HepG2 (cell line): ENCODE measurements at regions not wholly inside any gene's neighbourhood (a gene's known extent, or its start where the extent isn't known, plus 50 kb on each side); places are given as distances from the start of the nearest gene placed in this dataset.

ENCODE experiments used
- IKZF1 ChIP-seq: fragments of 450-650 bp; IDR thresholded peaks from 2 replicates; pipeline ENCODE4 v1.7.1; 2016
- KLF9 ChIP-seq: IDR thresholded peaks from 2 replicates; pipeline ENCODE4 v1.6.1; 2016; ENCODE audit warnings: low read depth
- MZF1 ChIP-seq: sonication (generic); formaldehyde crosslinking; IDR thresholded peaks from 2 replicates; pipeline ENCODE4 v1.8.1; 2023; ENCODE audit warnings: mild to moderate bottlenecking, missing genetic modification reagents, borderline replicate concordance
- TFAP4 ChIP-seq: sonication (generic); IDR thresholded peaks from 2 replicates; pipeline ENCODE4 v1.6.1; 2016; ENCODE audit warnings: low read depth, borderline replicate concordance
- ZBTB33 ChIP-seq: sonication (generic); formaldehyde crosslinking; IDR thresholded peaks from 2 replicates; pipeline ENCODE4 v1.4.0; 2020; ENCODE audit warnings: missing genetic modification reagents
- ZKSCAN8 ChIP-seq: IDR thresholded peaks from 2 replicates; pipeline ENCODE4 v1.6.1; 2016; ENCODE audit warnings: borderline replicate concordance, missing genetic modification reagents, missing compliant biosample characterization
- ZNF24 ChIP-seq: fragments of 450-650 bp; IDR thresholded peaks from 2 replicates; pipeline ENCODE4 v1.6.1; 2017; ENCODE audit warnings: antibody characterized with exemption, mild to moderate bottlenecking
- ZNF318 ChIP-seq: sonication (generic); formaldehyde crosslinking; IDR thresholded peaks from 2 replicates; pipeline ENCODE4 v1.4.0; 2020; ENCODE audit warnings: mild to moderate bottlenecking, missing genetic modification reagents

- no peak for TF ChIP-seq IKZF1
- TF ChIP-seq ZKSCAN8 (CRISPR knock-in tag): no peak
- no peak for TF ChIP-seq MZF1 (CRISPR knock-in tag)
- TF ChIP-seq ZBTB33 (CRISPR knock-in tag): no peak
- no peak for TF ChIP-seq KLF9 (CRISPR knock-in tag)
- TF ChIP-seq TFAP4: no peak
- no peak for TF ChIP-seq ZNF318 (CRISPR knock-in tag)
- no peak for TF ChIP-seq ZNF24
These were observed 584.3 kb downstream of the FBXO15 start (continued) for GRCh38 chr18:73563345-73563744.
